PC-9 (cell line): ENCODE measurements at regions not wholly inside any gene's neighbourhood (a gene's known extent, or its start where the extent isn't known, plus 50 kb on each side); places are given as distances from the start of the nearest gene placed in this dataset.

Experiments
- BruUV-seq: library from RNA; stranded (reverse); fragments of 400-500 nt; replicated peaks from 2 replicates; lab custom pipeline; 2021; lab: Mats Ljungman, UMichigan
- CTCF ChIA-PET: fragments of 300-600 bp; sonication (Branson Sonifier 250); formaldehyde crosslinking; loops from one replicate; lab custom pipeline; 2022; ENCODE audit warnings: antibody characterized with exemption; lab: Charles Lee
- POLR2A ChIA-PET: fragments of 300-600 bp; sonication (Branson Sonifier 250); formaldehyde crosslinking; loops from one replicate; lab custom pipeline; 2022; ENCODE audit warnings: antibody characterized with exemption; ENCODE audit not compliant: unreplicated experiment; lab: Charles Lee
- DNase-seq, 2 experiments: peaks; one replicate each; pipeline versions ENCODE4 v3.0.0 to v3.0.0-alpha.2; 2015 to 2022; ENCODE audit warnings: mixed read lengths in 1 of 2
- H2AFZ ChIP-seq: fragments of 200-600 bp; sonication (generic); 2 replicates; pipeline ENCODE4 v1.8.1; 2017; ENCODE audit warnings: antibody characterized with exemption
- H3F3A ChIP-seq: fragments of 200-600 bp; sonication (generic); 2 replicates; pipeline ENCODE4 v1.8.1; 2017; ENCODE audit warnings: antibody characterized with exemption, mild to moderate bottlenecking, low read depth; ENCODE audit not compliant: insufficient read depth
- H3K27ac ChIP-seq: fragments of 200-600 bp; sonication (generic); 2 replicates; pipeline ENCODE4 v1.6.1; 2016; ENCODE audit warnings: mixed run types
- H3K27me3 ChIP-seq: fragments of 200-600 bp; sonication (generic); 2 replicates; pipeline ENCODE4 v1.6.1; 2016; ENCODE audit warnings: low read depth, mixed run types; ENCODE audit not compliant: insufficient read depth
- H3K36me3 ChIP-seq: fragments of 200-600 bp; sonication (generic); 2 replicates; pipeline ENCODE4 v1.6.1; 2016; ENCODE audit warnings: low read depth, mixed run types
- H3K4me1 ChIP-seq: fragments of 200-600 bp; sonication (generic); replicated peaks from 2 replicates; pipeline ENCODE4 v1.6.1; 2016; ENCODE audit warnings: mixed run types; ENCODE audit not compliant: insufficient read depth
- H3K4me2 ChIP-seq: fragments of 200-600 bp; sonication (generic); 2 replicates; pipeline ENCODE4 v1.6.1; 2017; ENCODE audit warnings: mixed run types
- H3K4me3 ChIP-seq: fragments of 200-600 bp; sonication (generic); 2 replicates; pipeline ENCODE4 v1.6.1; 2016; ENCODE audit warnings: mixed run types
- H3K79me2 ChIP-seq: fragments of 200-600 bp; sonication (generic); 2 replicates; pipeline ENCODE4 v1.6.1; 2017; ENCODE audit warnings: low read depth, mixed run types
- H3K9me2 ChIP-seq: fragments of 200-600 bp; sonication (generic); 2 replicates; pipeline ENCODE4 v1.8.1; 2017; ENCODE audit warnings: mild to moderate bottlenecking; ENCODE audit not compliant: insufficient read depth
- H3K9me3 ChIP-seq: fragments of 200-600 bp; sonication (generic); 2 replicates; pipeline ENCODE4 v1.8.1; 2016; ENCODE audit warnings: low read depth; ENCODE audit not compliant: insufficient read depth
- H4K20me1 ChIP-seq: fragments of 200-600 bp; sonication (generic); 2 replicates; pipeline ENCODE4 v1.8.1; 2017; ENCODE audit not compliant: insufficient read depth
- EZH2 ChIP-seq: fragments of 200-600 bp; sonication (generic); IDR thresholded peaks from 2 replicates; pipeline ENCODE4 v1.8.0; 2017; ENCODE audit warnings: antibody characterized with exemption, low read depth
- intact Hi-C: fragments of 100-400 bp; cut with micrococcal nuclease; formaldehyde crosslinking; loops from one replicate; pipeline ENCODE4 v1.10.0; 2022; ENCODE audit not compliant: unreplicated experiment
- TF ChIP-seq, protein P1 (sequence below): fragments of 200-600 bp; sonication (generic); conservative IDR thresholded peaks from 2 replicates; pipeline ENCODE4 v1.6.1; 2017; ENCODE audit warnings: mixed run types, antibody characterized with exemption, mild to moderate bottlenecking, moderate library complexity

GRCh38 chr12:17918013-17918412 lies 172.0 kb downstream of the RERGL start:
- H2AFZ ChIP-seq: no peak overlapping the region
- 0 out of 2 replicates have a peak, but pooled peaks cover 13% of the 10 kb centered on the region for H3K4me1 ChIP-seq
- no peaks in the 10 kb centered on the region for H3K79me2 ChIP-seq
- H3K36me3 ChIP-seq: no peaks in the 10 kb centered on the region
- 0 out of 2 replicates have a peak overlapping the region, but pooled peaks have one; percentile 23 for H3K4me2 ChIP-seq
- no peaks in the 10 kb centered on the region for H3K27me3 ChIP-seq
- intact Hi-C loops: no loop called here
- ChIA-PET POLR2A (no interaction called here), CTCF (no interaction called here)
- no TSS peak for BruUV-seq
- no peak overlapping the region for H3K27ac ChIP-seq
- no peak for DNase-seq
- peaks cover 5% of the 10 kb centered on the region; the same call in 1 of the 2 replicates for H3K9me3 ChIP-seq
- TF ChIP-seq EZH2: no peak
- TF ChIP-seq, protein P1, sequence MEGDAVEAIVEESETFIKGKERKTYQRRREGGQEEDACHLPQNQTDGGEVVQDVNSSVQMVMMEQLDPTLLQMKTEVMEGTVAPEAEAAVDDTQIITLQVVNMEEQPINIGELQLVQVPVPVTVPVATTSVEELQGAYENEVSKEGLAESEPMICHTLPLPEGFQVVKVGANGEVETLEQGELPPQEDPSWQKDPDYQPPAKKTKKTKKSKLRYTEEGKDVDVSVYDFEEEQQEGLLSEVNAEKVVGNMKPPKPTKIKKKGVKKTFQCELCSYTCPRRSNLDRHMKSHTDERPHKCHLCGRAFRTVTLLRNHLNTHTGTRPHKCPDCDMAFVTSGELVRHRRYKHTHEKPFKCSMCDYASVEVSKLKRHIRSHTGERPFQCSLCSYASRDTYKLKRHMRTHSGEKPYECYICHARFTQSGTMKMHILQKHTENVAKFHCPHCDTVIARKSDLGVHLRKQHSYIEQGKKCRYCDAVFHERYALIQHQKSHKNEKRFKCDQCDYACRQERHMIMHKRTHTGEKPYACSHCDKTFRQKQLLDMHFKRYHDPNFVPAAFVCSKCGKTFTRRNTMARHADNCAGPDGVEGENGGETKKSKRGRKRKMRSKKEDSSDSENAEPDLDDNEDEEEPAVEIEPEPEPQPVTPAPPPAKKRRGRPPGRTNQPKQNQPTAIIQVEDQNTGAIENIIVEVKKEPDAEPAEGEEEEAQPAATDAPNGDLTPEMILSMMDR: no peak
- no peaks in the 10 kb centered on the region for H4K20me1 ChIP-seq
- H3F3A ChIP-seq: 0 out of 2 replicates have a peak, but pooled peaks cover 3% of the 10 kb centered on the region
- H3K9me2 ChIP-seq: 0 out of 2 replicates have a peak, but pooled peaks cover 3% of the 10 kb centered on the region
- no peak overlapping the region for H3K4me3 ChIP-seq

DNA sequence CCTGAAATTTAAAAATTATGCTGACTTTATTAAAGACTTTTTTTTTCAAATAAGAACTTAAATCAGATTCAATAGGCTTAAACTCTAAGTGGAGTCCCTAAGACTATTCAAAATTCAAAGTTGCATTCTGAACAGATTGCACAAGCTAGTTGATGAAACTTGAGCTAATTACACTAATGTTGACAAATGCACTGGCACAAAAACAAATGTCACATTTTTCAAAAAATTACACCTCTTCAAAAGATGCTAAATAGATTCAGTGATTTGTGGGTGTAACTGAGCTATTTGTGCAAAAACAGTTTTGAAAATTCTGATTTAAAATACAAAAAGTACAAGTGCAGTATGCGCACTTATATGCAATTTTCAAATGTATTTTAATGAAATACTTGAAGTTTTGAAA lies 205.4 kb downstream of the RERGL start:
- Histone ChIP-seq H3K4me1 (no peaks in the 10 kb centered on the region), H3K36me3 (no peaks in the 10 kb centered on the region), H3F3A (no peaks in the 10 kb centered on the region; the same call in 1 of the 2 replicates), H3K9me2 (no peaks in the 10 kb centered on the region), H4K20me1 (no peaks in the 10 kb centered on the region), H3K79me2 (no peaks in the 10 kb centered on the region), H3K4me3 (no peak overlapping the region), H3K27me3 (no peaks in the 10 kb centered on the region), H2AFZ (no peak overlapping the region), H3K27ac (no peak overlapping the region), H3K4me2 (no peak overlapping the region), H3K9me3 (no peaks in the 10 kb centered on the region)
- TF ChIP-seq, protein P1: no peak
- DNase-seq: no peak
- CTCF ChIA-PET: no interaction called here
- POLR2A ChIA-PET: no interaction called here
- BruUV-seq: no TSS peak
- intact Hi-C loops: no loop called here

- CTCF ChIA-PET: no interaction called here
- BruUV-seq: no TSS peak
These were observed 211.3 kb downstream of the RERGL start for GRCh38 chr12:17878714-17879113.

More at GRCh38 chr12:17878714-17879113, 211.3 kb downstream of the RERGL start:
- Histone ChIP-seq H3F3A (no peaks in the 10 kb centered on the region), H3K4me3 (no peak overlapping the region), H3K4me2 (no peak overlapping the region), H3K9me2 (no peaks in the 10 kb centered on the region), H2AFZ (no peak overlapping the region), H3K79me2 (no peaks in the 10 kb centered on the region), H3K27me3 (no peaks in the 10 kb centered on the region), H3K9me3 (no peaks in the 10 kb centered on the region), H4K20me1 (no peaks in the 10 kb centered on the region), H3K4me1 (no peaks in the 10 kb centered on the region), H3K27ac (no peak overlapping the region), H3K36me3 (no peaks in the 10 kb centered on the region)
- intact Hi-C loops: no loop called here
- no peak for TF ChIP-seq EZH2
- TF ChIP-seq, protein P1: no peak
- POLR2A ChIA-PET: no interaction called here
- no peak for DNase-seq
